Stimulated activated CD4-positive, alpha-beta T cell treated with anti-CD3 and anti-CD28 coated beads, Interleukin-2, amount 100 ng/mL, for 4 hours (primary cell): ENCODE measurements at regions not wholly inside any gene's neighbourhood (a gene's known extent, or its start where the extent isn't known, plus 50 kb on each side); places are given as distances from the start of the nearest gene placed in this dataset.
"Not testable (repeated sequence)": the region's sequence is repeated elsewhere in the genome, so short reads cannot be mapped to it uniquely, and the experiment has no call there.

Experiments
- DNase-seq: peaks from one replicate; pipeline ENCODE4 v3.0.0-alpha.2; 2020; ENCODE audit warnings: low read depth

DNA sequence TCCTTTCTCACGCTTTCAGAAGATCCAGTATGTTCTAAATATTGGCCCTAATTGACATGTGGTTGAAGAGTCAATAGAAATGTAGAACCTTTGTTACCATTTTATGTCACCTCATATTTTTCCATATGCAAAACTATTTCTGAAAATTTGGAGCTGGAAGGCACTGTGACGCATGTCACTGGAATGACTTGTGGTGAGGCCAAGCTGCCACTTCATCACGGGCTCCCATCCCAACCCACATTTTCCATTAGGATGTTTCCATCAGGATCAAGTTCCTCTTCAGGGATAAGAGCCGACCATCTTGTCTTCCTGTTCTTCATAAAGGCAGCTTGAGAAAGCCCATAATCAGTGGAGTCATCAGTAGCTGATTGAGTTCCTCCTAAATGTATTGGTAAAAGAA is 1241.7 kb downstream of the GATA3 start:
- no peak for DNase-seq

DNA sequence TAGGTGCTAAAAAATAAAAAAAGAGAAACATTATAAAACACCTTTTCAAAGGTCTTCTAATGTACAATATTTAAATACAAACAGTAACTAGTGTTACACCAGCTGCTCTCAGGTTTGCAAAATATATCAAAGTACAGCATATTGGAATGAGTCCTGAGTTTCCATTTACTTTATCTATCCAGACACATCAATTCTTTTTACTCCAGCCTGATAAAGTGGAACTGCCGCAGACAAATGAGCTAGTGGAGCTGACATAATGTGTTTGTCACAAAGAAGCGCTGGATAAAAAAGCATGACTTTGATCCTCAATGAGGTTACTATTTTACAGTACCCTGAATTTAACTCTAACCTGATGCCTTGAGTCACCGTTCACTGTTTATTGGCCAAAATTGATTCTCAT is 1243.1 kb downstream of the GATA3 start:
- DNase-seq, result no peak

DNA sequence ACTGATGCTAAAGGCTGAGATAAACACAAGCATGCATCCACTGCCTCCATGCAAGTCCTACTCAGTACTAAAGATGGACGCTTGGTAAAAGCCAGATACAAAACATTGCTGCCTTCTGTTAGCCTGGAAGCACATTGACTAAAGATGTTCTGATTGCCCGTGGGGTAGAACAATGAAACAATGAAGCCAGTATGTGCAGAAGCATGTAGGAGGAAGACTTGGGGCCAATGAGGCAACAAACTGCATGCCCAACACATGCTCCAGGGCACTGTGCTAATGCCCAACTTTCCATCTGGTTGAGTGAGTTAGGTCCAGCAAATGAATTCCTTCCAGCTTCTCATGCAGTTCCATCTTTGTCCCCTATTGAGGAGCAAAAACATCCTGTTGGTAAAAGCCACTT is 1245.5 kb downstream of the GATA3 start:
- DNase-seq, result no peak

- no peak for DNase-seq
Measured at GRCh38 chr10:9301148-9301547, 1246.7 kb downstream of the GATA3 start.

DNA sequence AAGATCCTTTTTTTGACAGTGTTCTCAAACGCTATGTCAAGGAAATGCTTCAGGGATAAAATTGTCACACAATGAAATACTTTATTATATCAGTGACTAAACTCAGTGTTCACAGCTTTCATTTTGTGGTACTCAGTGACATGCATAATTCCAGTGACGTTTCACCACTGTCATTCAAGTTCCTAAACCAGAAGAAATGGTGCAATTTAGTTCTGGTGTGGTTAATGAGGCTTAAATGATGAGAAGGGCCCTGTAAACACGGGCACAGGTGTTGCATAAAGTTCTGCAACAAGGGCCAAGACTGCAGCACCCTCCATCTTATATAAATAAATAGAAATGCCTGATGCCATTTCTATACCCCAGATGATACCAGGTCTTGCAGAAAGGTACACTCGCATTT is 1247.1 kb downstream of the GATA3 start:
- DNase-seq, result no peak

GRCh38 chr10:9302140-9302746 is 1247.8 kb downstream of the GATA3 start:
- no peak for DNase-seq

DNA sequence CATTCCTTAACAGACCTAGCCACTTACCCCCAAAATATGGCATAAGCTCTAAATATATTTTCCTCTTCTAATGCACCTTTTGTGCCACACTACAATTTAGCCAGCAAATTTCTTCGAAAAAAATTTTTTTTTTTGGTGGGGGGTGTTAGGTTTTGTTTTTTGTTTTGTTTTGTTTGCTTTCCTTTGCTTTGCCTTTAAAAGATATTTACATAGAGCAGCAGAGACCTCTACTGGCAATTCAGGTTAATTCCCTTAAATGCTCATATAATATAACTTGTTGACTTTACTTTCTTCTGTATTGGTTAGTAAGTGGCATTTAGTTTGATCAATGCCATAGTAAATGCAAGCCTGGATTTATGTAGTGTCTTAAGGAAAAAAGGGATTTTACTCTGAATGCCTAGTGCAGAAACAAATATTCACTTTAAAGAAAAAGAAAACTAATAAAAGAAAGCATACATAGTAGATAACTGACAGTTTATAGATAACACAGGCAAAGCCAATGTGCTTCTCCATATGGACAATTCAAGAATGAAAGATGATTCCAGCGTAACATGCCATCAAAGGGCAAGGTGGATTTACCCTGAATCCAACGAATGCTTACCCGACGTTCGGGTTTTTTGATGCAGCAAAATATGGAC is 1250.6 kb downstream of the GATA3 start:
- DNase-seq, result no peak

- no peak for DNase-seq
Measured at GRCh38 chr10:9311702-9312499, 1257.4 kb downstream of the GATA3 start.

DNA sequence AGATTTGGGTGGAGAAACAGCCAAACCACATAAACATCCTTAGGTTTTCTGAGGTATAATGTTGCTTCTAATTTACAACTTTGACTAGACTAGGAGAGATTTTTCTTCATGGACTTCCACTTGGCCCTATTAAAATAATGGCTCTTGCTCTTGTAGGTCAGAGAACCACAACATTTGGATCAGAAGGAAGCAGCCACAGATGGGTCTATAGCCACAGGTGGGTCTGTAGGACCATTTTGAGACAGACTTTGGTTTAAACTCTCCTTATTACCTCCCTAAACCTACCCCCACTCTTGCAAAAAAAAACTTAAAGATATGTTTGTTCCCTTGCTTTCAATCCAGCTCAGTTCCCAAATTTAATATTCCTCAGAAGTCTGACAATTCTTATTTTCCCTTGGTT is 1260.8 kb downstream of the GATA3 start:
- DNase-seq, result no peak

GRCh38 chr10:9331583-9332008 is 1277.1 kb downstream of the GATA3 start:
- DNase-seq, result no peak

DNA sequence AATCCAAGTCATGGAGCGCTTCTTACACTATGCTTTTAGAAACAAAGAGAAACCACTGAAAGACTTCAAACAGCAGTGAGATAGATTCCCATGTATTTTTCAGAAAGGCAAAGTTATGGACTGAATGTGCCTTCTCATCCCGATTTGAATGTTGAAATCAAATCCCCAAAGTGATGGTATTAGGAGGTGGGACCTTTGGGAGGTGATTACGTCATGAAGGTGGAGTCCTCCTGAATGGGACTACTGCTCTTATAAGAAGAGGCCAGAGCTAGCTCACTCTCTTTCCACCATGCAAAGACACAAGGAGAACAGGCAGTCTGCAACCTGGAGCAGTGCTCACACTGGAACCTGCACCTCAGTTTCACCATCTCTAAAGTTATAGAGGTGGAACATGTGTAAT is 1279.8 kb downstream of the GATA3 start:
- no peak for DNase-seq

GRCh38 chr10:9339716-9340115 is 1285.2 kb downstream of the GATA3 start:
- no peak for DNase-seq

DNA sequence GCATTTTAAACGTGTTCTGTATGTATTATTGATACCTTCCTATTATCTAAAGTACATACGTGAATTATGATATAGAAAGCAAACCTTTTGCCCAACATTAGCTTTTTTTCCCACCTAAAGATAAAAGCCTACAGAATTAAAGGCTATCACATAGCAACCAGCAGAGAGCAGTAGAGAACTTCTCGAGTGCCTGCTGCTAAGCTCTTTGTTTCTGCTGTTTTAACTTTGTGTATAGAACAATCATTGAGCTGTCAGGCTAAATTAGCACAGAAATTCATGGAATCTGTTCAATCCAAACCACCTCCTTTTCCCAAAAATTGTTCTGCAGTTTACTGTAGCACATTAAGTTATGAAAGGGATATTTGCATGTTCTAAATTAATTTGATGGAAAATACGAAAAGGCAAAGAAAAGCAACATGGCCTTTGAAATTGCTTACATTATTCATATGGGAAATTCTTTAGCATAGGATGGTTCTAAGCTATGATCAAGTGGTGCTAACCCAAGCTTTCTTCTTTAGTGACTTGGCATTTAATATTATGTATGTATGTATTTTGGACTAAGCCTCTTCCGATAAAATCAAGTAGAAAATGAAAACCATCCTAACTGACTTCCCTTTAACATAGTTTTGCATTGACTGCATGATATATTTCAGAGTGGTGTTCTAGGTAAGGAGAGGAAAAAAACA is 1288.5 kb downstream of the GATA3 start:
- no peak for DNase-seq

DNA sequence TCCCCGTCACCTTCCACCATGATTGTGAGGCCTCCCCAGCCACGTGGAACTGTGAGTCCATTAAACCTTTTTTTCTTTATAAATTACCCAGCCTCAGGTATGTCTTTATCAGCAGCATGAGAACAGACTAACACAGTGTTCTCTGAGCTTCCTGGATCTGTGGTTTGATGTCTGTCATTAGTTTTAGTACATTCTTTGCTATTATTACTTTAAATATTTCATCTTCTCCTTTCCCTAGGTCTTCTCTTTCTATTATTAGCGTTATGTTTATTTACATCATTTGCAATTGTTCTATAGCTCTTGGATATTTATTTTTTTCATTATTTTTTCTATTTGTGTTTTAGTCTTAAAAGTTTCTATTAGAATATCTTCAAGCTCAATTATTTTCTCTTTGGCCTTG is 1293.4 kb downstream of the GATA3 start:
- DNase-seq, result not testable (repeated sequence)

GRCh38 chr10:9357471-9357870 is 1303.0 kb downstream of the GATA3 start:
- no peak for DNase-seq

DNA sequence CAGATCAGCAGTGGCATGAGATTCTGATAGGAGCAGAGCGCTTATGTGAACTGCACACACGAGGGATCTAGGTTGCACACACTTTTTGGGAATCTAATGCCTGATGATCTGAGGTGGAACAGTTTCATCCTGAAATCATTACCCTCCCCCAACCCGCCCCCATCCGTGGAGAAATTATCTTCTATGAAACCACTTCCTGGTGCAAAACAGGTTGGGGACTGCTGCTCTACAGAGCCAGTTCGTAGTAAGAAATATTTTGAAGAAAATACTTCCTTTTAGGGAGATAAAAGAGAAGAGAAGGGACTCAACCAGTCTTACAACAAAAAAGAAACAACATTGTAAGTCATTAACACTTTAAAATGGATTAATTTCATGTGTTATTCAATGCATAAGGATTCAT is 1308.2 kb downstream of the GATA3 start:
- no peak for DNase-seq

DNA sequence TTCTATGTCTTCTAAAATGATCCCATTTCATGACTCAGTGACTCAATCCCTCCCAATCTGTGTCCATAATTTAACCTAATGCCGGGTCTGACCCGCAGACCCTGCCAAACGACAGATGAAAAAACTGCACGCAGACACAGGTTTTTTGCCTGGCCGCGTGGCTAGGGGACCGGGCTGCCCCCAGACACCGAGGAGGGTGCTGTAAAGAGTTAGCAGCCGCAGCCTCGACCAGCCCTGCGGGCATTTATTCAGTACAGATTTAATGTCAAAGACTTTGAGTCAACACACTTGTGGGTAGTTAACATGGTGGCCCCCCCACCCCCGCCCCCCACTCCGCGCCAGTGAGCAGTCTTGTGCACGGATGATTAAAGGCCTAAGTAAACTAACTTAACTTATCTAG is 1324.7 kb downstream of the GATA3 start:
- no peak for DNase-seq

DNA sequence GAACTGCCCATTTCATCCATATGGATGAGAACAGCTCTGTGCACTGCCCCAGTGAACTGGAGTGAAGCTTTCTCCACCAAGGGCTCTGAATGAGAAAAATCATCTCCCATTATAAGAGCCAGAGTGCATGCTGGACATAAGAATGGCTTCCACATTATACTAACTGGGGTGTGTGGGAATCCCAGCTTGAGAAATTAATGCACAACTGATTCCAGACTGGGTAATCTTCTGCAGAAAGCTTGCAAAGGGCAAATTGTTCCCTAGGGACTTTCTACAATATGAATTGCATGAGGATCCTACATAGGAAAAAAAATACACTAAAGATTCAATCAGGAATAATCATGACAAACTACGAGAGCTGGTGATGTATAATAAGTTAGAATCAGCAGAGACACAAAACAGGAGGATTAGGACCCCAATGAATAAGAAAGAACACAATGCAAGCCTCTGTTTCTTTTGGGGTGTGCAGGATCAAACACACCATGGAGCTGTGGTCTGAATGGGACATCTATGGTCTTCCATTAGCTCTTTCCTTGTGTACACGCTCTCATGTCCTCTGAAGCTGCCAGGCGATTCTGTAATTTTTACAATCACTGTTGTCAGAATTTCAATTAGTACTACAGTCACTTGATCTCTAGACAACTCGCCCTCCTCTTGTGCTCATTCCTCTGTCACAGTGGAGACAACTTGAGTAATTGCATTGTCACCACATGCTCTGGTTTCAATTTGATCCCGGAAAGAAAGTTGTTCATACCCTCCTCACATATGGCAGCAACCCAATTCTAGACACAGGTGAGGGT is 1327.4 kb downstream of the GATA3 start:
- no peak for DNase-seq

- no peak for DNase-seq
Measured at GRCh38 chr10:9382533-9382866, 1328.0 kb downstream of the GATA3 start.

- DNase-seq, result no peak
Measured at GRCh38 chr10:9390516-9390915, 1336.0 kb downstream of the GATA3 start.

GRCh38 chr10:9399275-9399983 is 1344.9 kb downstream of the GATA3 start:
- DNase-seq, result no peak
